A204.1 (cell line): ENCODE measurements at regions not wholly inside any gene's neighbourhood (a gene's known extent, or its start where the extent isn't known, plus 50 kb on each side); places are given as distances from the start of the nearest gene placed in this dataset.
"Not testable (repeated sequence)": the region's sequence is repeated elsewhere in the genome, so short reads cannot be mapped to it uniquely, and the experiment has no call there.

Experiments
- FAIRE-seq: peaks from 2 replicates; lab custom pipeline; 2012; peaks lifted over from hg19 to GRCh38; lab: Jason Lieb, UNC

- no peak for FAIRE-seq
These were observed 1104.7 kb downstream of the EFNA5 start for GRCh38 chr5:106566031-106566430.

- FAIRE-seq, result no peak
These were observed 1125.4 kb downstream of the EFNA5 start for GRCh38 chr5:106545325-106545724.

GRCh38 chr5:106543330-106543729 is 1127.4 kb downstream of the EFNA5 start:
- FAIRE-seq, result no peak

GRCh38 chr5:106530150-106530549 is 1140.6 kb downstream of the EFNA5 start:
- no peak for FAIRE-seq

GRCh38 chr5:106525438-106525837 is 1145.3 kb downstream of the EFNA5 start:
- FAIRE-seq, result no peak

- no peak for FAIRE-seq
These were observed 1146.9 kb downstream of the EFNA5 start for GRCh38 chr5:106523852-106524251.

GRCh38 chr5:106522296-106522695 is 1148.4 kb downstream of the EFNA5 start:
- no peak for FAIRE-seq

- FAIRE-seq, result no peak
These were observed 1149.0 kb downstream of the EFNA5 start for GRCh38 chr5:106521701-106522100.

GRCh38 chr5:106510321-106510720 is 1160.4 kb downstream of the EFNA5 start:
- FAIRE-seq, result no peak

GRCh38 chr5:106508894-106509293 is 1161.8 kb downstream of the EFNA5 start:
- FAIRE-seq, result no peak

GRCh38 chr5:106493910-106494309 is 1176.8 kb downstream of the EFNA5 start:
- no peak for FAIRE-seq

GRCh38 chr5:106489004-106489403 is 1181.7 kb downstream of the EFNA5 start:
- FAIRE-seq, result no peak

GRCh38 chr5:106488407-106488806 is 1182.3 kb downstream of the EFNA5 start:
- no peak for FAIRE-seq

GRCh38 chr5:106481374-106481773 is 1189.4 kb downstream of the EFNA5 start:
- FAIRE-seq, result no peak

- FAIRE-seq, result no peak
These were observed 1194.1 kb downstream of the EFNA5 start for GRCh38 chr5:106476630-106477029.

GRCh38 chr5:106474066-106474465 is 1196.7 kb downstream of the EFNA5 start:
- FAIRE-seq, result no peak

- no peak for FAIRE-seq
These were observed 1211.2 kb downstream of the EFNA5 start for GRCh38 chr5:106459541-106459940.

- no peak for FAIRE-seq
These were observed 1215.9 kb downstream of the EFNA5 start for GRCh38 chr5:106454651-106455415.

- no peak for FAIRE-seq
These were observed 1216.7 kb downstream of the EFNA5 start for GRCh38 chr5:106454050-106454449.

- FAIRE-seq, result no peak
These were observed 1218.7 kb downstream of the EFNA5 start for GRCh38 chr5:106451998-106452397.

GRCh38 chr5:106443746-106444145 is 1227.0 kb downstream of the EFNA5 start:
- no peak for FAIRE-seq

GRCh38 chr5:106435185-106435584 is 1235.6 kb downstream of the EFNA5 start:
- no peak for FAIRE-seq

GRCh38 chr5:106430733-106431132 is 1240.0 kb downstream of the EFNA5 start:
- FAIRE-seq, result not testable (repeated sequence)

GRCh38 chr5:106423109-106423897 is 1247.4 kb downstream of the EFNA5 start:
- no peak for FAIRE-seq
